ENCODE measurements at regions not wholly inside any gene's neighbourhood (a gene's known extent, or its start where the extent isn't known, plus 50 kb on each side); places are given as distances from the start of the nearest gene placed in this dataset.

GRCh38 chr7:120055300-120055699, 217.7 kb upstream of the KCND2 start:
- Histone ChIP-seq H3K9me3 (ENCODE audit: low read depth, low read length, poor library complexity, severe bottlenecking) (no peaks in the 10 kb centered on the region), H3K27me3 (replicated peaks; ENCODE audit: insufficient read depth, low read depth, low read length, poor library complexity) (no peaks in the 10 kb centered on the region), H3K4me3 (ENCODE audit: low read depth, low read length, poor library complexity, severe bottlenecking) (no peak overlapping the region), H3K27ac (ENCODE audit: low read depth, low read length, poor library complexity, severe bottlenecking) (no peak overlapping the region), H3K4me1 (ENCODE audit: insufficient read depth, low read length, poor library complexity, severe bottlenecking) (no peaks in the 10 kb centered on the region), H3K36me3 (ENCODE audit: insufficient read depth, low read length, poor library complexity, severe bottlenecking) (no peaks in the 10 kb centered on the region)
- TF ChIP-seq EZH2 (IDR thresholded peaks at IDR 0.05; ENCODE audit: borderline replicate concordance, low read depth, low read length, poor library complexity, severe bottlenecking): no peak
- no peak for TF ChIP-seq CTCF (conservative IDR thresholded peaks at IDR 0.05; ENCODE audit: low read depth, low read length)
- no TSS peak for BruUV-seq (replicated peaks)
- DNase-seq (ENCODE audit: low spot score): no peak
- POLR2A ChIA-PET (ENCODE audit: low non-redundant PET): no interaction called here
- intact Hi-C loops (cut with micrococcal nuclease; ENCODE audit: unreplicated experiment): no loop called here
- CTCF ChIA-PET: no interaction called here

GRCh38 chr7:120056227-120056626, 216.7 kb upstream of the KCND2 start:
- Histone ChIP-seq H3K27me3 (replicated peaks; ENCODE audit: insufficient read depth, low read depth, low read length, poor library complexity) (no peaks in the 10 kb centered on the region), H3K4me1 (ENCODE audit: insufficient read depth, low read length, poor library complexity, severe bottlenecking) (no peaks in the 10 kb centered on the region), H3K4me3 (ENCODE audit: low read depth, low read length, poor library complexity, severe bottlenecking) (no peak overlapping the region), H3K27ac (ENCODE audit: low read depth, low read length, poor library complexity, severe bottlenecking) (no peak overlapping the region), H3K36me3 (ENCODE audit: insufficient read depth, low read length, poor library complexity, severe bottlenecking) (no peaks in the 10 kb centered on the region), H3K9me3 (ENCODE audit: low read depth, low read length, poor library complexity, severe bottlenecking) (no peaks in the 10 kb centered on the region)
- TF ChIP-seq CTCF (conservative IDR thresholded peaks at IDR 0.05; ENCODE audit: low read depth, low read length) (no peak), EZH2 (IDR thresholded peaks at IDR 0.05; ENCODE audit: borderline replicate concordance, low read depth, low read length, poor library complexity, severe bottlenecking) (no peak)
- no TSS peak for BruUV-seq (replicated peaks)
- ChIA-PET POLR2A (ENCODE audit: low non-redundant PET) (no interaction called here), CTCF (no interaction called here)
- no peak for DNase-seq (ENCODE audit: low spot score)
- intact Hi-C loops (cut with micrococcal nuclease; ENCODE audit: unreplicated experiment): no loop called here

GRCh38 chr7:120059641-120060040, 213.3 kb upstream of the KCND2 start:
- intact Hi-C loops (cut with micrococcal nuclease; ENCODE audit: unreplicated experiment): no loop called here
- no peaks in the 10 kb centered on the region for H3K9me3 ChIP-seq (ENCODE audit: low read depth, low read length, poor library complexity, severe bottlenecking)
- H3K27me3 ChIP-seq (replicated peaks; ENCODE audit: insufficient read depth, low read depth, low read length, poor library complexity): no peaks in the 10 kb centered on the region
- no peak for DNase-seq (ENCODE audit: low spot score)
- CTCF ChIA-PET: no interaction called here
- no peak overlapping the region for H3K27ac ChIP-seq (ENCODE audit: low read depth, low read length, poor library complexity, severe bottlenecking)
- POLR2A ChIA-PET (ENCODE audit: low non-redundant PET): no interaction called here
- BruUV-seq (replicated peaks): no TSS peak
- no peaks in the 10 kb centered on the region for H3K4me1 ChIP-seq (ENCODE audit: insufficient read depth, low read length, poor library complexity, severe bottlenecking)
- H3K36me3 ChIP-seq (ENCODE audit: insufficient read depth, low read length, poor library complexity, severe bottlenecking): no peaks in the 10 kb centered on the region
- TF ChIP-seq EZH2 (IDR thresholded peaks at IDR 0.05; ENCODE audit: borderline replicate concordance, low read depth, low read length, poor library complexity, severe bottlenecking) (no peak), CTCF (conservative IDR thresholded peaks at IDR 0.05; ENCODE audit: low read depth, low read length) (no peak)
- no peak overlapping the region for H3K4me3 ChIP-seq (ENCODE audit: low read depth, low read length, poor library complexity, severe bottlenecking)

Measured in A673 (cell line).